GM13976 (cell line): ENCODE measurements at regions not wholly inside any gene's neighbourhood (a gene's known extent, or its start where the extent isn't known, plus 50 kb on each side); places are given as distances from the start of the nearest gene placed in this dataset.
"Not testable (repeated sequence)": the region's sequence is repeated elsewhere in the genome, so short reads cannot be mapped to it uniquely, and the experiment has no call there.

Experiments used
- DNase-seq: peaks from one replicate; pipeline ENCODE4 v3.0.0; 2012; ENCODE audit warnings: low spot score
- in situ Hi-C: fragments of 300-500 bp; cut with MboI; formaldehyde crosslinking; loops from one replicate; pipeline ENCODE4 v1.12.0; 2022; ENCODE audit warnings: low sequenced_read_pairs, mixed read lengths, inconsistent platforms; ENCODE audit not compliant: unreplicated experiment
- TF ChIP-seq, protein P1 (sequence below): IDR thresholded peaks from 2 replicates; pipeline ENCODE4 v1.5.1; 2012; ENCODE audit warnings: borderline replicate concordance, mild to moderate bottlenecking; ENCODE audit not compliant: insufficient read depth; ENCODE audit errors: extremely low read depth, missing control alignments, control extremely low read depth

DNA sequence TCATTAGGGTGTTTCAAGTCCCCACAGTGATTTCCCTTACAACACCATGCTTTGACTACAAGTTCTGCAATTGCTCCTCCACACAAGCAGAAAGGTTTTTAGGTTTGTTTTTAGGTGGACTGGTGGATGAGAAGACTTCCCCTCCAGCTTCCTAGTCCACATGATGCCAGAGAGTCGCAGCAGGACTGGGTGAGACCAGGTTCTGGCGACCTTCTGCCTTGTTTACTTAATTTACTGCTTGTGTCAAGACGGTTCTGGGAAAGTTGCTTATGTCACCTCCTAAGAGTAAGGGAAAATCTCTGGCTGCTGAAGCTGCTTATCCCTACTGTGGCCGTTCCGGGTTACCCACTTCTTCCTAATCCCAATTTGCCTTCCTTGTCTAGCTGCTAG, 76.4 kb downstream of the GLUL start:
- TF ChIP-seq, protein P1, sequence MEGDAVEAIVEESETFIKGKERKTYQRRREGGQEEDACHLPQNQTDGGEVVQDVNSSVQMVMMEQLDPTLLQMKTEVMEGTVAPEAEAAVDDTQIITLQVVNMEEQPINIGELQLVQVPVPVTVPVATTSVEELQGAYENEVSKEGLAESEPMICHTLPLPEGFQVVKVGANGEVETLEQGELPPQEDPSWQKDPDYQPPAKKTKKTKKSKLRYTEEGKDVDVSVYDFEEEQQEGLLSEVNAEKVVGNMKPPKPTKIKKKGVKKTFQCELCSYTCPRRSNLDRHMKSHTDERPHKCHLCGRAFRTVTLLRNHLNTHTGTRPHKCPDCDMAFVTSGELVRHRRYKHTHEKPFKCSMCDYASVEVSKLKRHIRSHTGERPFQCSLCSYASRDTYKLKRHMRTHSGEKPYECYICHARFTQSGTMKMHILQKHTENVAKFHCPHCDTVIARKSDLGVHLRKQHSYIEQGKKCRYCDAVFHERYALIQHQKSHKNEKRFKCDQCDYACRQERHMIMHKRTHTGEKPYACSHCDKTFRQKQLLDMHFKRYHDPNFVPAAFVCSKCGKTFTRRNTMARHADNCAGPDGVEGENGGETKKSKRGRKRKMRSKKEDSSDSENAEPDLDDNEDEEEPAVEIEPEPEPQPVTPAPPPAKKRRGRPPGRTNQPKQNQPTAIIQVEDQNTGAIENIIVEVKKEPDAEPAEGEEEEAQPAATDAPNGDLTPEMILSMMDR: no peak
- DNase-seq: no peak
- in situ Hi-C loops: no loop called here

- TF ChIP-seq, protein P1: no peak
- in situ Hi-C loops: no loop called here
- DNase-seq: no peak
Measured at GRCh38 chr1:182309631-182310351, 81.8 kb downstream of the GLUL start.

DNA sequence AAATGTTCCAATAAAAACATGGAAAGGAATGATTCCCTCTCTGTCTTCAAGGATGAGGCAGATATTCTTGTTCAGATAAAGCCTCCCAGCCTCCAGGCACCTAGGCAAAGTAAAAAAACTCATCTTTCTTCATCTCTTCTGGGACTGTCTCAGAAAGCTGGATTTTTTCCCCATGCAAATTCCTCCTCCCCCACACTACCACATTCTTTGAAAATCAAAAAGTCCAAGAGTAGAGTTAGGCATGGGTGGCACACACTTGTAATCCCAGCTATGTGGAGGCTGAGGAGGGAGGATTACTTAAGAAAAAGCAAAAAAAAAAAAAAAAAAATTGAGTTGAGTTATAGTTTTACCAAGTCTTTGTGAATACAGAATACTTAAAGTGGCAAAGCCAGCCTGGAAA, 82.8 kb downstream of the GLUL start:
- in situ Hi-C loops: no loop called here
- DNase-seq: no peak
- TF ChIP-seq, protein P1: no peak

DNA sequence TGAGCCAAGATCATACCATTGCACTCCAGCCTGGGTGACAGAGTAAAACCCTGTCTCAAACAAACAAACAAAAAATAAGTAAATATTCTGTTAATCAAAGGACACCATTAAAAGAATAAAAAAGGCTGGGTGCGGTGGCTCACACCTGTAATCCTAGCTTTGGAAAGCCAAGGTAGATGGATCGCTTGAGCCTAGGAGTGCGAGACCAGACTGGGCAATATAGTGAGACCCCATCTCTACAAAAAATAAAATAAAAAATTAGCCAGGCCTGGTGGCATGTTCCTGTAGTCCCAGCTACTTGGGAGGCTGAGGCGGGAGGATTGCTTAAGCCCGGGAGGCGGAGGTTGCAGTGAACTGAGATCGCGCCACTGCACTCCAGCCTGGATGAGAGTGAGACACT, 84.1 kb downstream of the GLUL start:
- DNase-seq, in situ Hi-C loops: not testable (repeated sequence)

- no peak for DNase-seq
- in situ Hi-C loops: no loop called here
- TF ChIP-seq, protein P1: no peak
Measured at GRCh38 chr1:182305861-182306260, 85.7 kb downstream of the GLUL start.

- TF ChIP-seq, protein P1: no peak
- in situ Hi-C loops: no loop called here
- DNase-seq: no peak
Measured at GRCh38 chr1:182304627-182305026, 87.0 kb downstream of the GLUL start.

DNA sequence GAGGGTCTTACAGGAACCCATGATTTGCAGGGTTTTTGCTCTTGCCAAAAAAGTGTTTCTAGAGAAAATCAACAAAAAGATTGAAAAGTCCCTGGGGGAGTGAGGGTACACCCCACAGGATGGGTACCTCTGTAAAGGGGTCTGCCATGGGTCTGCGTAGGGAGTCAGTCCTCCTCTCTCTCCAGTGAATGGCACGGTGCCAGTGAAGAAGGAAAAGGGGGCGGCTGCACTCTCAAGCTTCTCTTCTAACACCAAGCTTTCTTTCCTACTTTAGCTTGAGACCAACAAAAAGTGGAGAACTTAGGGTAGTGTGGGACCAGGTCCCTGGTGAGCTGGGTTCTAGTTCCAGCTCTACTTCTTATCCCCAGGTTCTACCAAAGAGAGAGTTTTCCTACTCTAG, 87.4 kb downstream of the GLUL start:
- DNase-seq: no peak
- in situ Hi-C loops: no loop called here

More for the DNA sequence above, 87.4 kb downstream of the GLUL start:
- TF ChIP-seq, protein P1: no peak
